Spleen (tissue), 11 donors: ENCODE measurements at regions not wholly inside any gene's neighbourhood (a gene's known extent, or its start where the extent isn't known, plus 50 kb on each side); places are given as distances from the start of the nearest gene placed in this dataset.

ENCODE experiments used
- DNase-seq: peaks from one replicate; pipeline ENCODE4 v3.0.0-alpha.2; 2020
- H3K27ac ChIP-seq, 8 donors: fragments of 200-600 bp; sonication (generic) in 7 of 8; 1 replicate in 4 of 8; 2 replicates in 4 of 8; pipeline versions ENCODE4 v1.5.0 to v1.8.0; 2016 to 2021; ENCODE audit warnings: inconsistent platforms in 4 of 8, mild to moderate bottlenecking in 4 of 8, moderate library complexity in 1 of 8
- H3K27me3 ChIP-seq, 7 donors: fragments of 200-600 bp; sonication (generic) in 6 of 7; replicated peaks in 1 of 7; 1 replicate in 4 of 7; 2 replicates in 3 of 7; pipeline versions ENCODE4 v1.5.0 to v1.8.0; 2016 to 2021; ENCODE audit warnings: inconsistent platforms in 3 of 7, mild to moderate bottlenecking in 1 of 7
- H3K36me3 ChIP-seq, 6 donors: fragments of 200-600 bp; sonication (generic) in 5 of 6; 1 replicate in 4 of 6; 2 replicates in 2 of 6; pipeline versions ENCODE4 v1.5.0 to v1.8.0; 2016 to 2021; ENCODE audit warnings: inconsistent platforms in 2 of 6
- H3K4me1 ChIP-seq, 6 donors: fragments of 200-600 bp; sonication (generic) in 5 of 6; 1 replicate in 3 of 6; 2 replicates in 3 of 6; pipeline versions ENCODE4 v1.5.0 to v1.8.0; 2016 to 2021; ENCODE audit warnings: inconsistent platforms in 3 of 6
- H3K4me3 ChIP-seq, 8 donors: fragments of 200-600 bp; sonication (generic) in 7 of 8; 1 replicate in 4 of 8; 2 replicates in 4 of 8; pipeline versions ENCODE4 v1.5.0 to v1.8.0; 2016 to 2021; ENCODE audit warnings: inconsistent platforms in 4 of 8, mild to moderate bottlenecking in 4 of 8, moderate library complexity in 2 of 8
- H3K9me3 ChIP-seq, 8 donors: fragments of 200-600 bp; sonication (generic) in 7 of 8; 1 replicate in 4 of 8; 2 replicates in 4 of 8; pipeline versions ENCODE4 v1.5.0 to v1.8.0; 2016 to 2021; ENCODE audit warnings: inconsistent platforms in 4 of 8
- POLR2A ChIP-seq, 3 donors: fragments of 450-650 bp; IDR thresholded peaks; one replicate each; pipeline ENCODE4 v1.5.1; 2017; ENCODE audit warnings: antibody characterized with exemption in 3 of 3, mild to moderate bottlenecking in 1 of 3
- POLR2AphosphoS5 ChIP-seq, 3 donors: sonication (generic); formaldehyde crosslinking; IDR thresholded peaks; one replicate each; pipeline ENCODE4 v1.5.1; 2017; ENCODE audit warnings: antibody characterized with exemption in 3 of 3
- WGBS, 5 donors: extraction: QIAGEN DNeasy Blood & Tissue Kit in 3 of 5; methylation state at CpG; one replicate each; pipeline versions ENCODE4 v1.1.5 to v1.1.7; 2013 to 2018; 5-methylcytosine and 5-hydroxymethylcytosine counted together
- intact Hi-C: fragments of 100-400 bp; cut with DNase I; formaldehyde crosslinking; loops from one replicate; pipeline ENCODE4 v1.15.0; 2023; ENCODE audit warnings: low total_unique reads
- TF ChIP-seq, protein P1 (sequence below), 11 experiments: fragments of 200-600 bp in 7 of 11; fragments of 450-650 bp in 4 of 11; sonication (generic) in 4 of 11; IDR thresholded peaks in 8 of 11; conservative IDR thresholded peaks in 3 of 11; 1 replicate in 7 of 11; 2 replicates in 4 of 11; pipeline versions ENCODE4 v1.4.0 to v1.8.0; 2016 to 2021; ENCODE audit warnings: antibody characterized with exemption in 11 of 11, inconsistent platforms in 4 of 11, mild to moderate bottlenecking in 1 of 11
- donor health status: healthy with polysubstance abuse.
- donor health status: DM: no; HTN: no; CAD: no; lungs with moderate emphysema.
- donor health status: DM: no; HTN: no; CAD: no.
- donor health status: Bipolar disorder and iron deficiency.
- donor health status: healthy.
- donor health status: DM: no; HTN: no; CAD: no.
- donor health status: DM: yes; HTN: yes; CAD: no.

DNA sequence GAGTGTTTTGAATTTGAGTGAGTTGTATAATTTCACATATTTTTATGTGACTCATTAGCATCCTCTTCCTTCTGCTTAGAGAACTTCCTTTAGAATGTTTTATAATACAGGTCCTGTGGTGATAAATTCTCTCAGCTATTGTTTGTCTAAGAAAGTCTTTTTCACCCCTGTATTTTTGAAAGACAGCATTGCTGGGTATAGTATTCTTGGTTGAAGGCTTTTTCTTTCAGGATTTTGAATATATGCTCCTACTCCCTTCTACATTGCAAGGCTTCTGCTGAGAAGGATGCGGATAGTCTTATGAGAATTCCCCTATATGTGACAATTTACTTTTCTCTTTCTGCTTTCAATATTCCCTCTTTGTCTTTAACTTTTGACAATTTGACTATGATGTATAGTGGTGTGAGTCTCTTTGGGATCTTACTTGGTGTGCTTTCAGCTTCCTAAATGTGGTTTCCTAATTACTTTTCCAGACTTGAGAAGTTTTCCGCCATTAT lies 118.9 kb upstream of the HMGA2 start:
- Histone ChIP-seq H3K9me3 (peaks cover 5 to 41% (median 27%) of the 10 kb centered on the region in 8 donors), H3K36me3 (no peaks in the 10 kb centered on the region), H3K4me1 (no peaks in the 10 kb centered on the region), H3K27me3 (peaks cover 0 to 8% (median 0%) of the 10 kb centered on the region in 7 donors), H3K4me3 (no peak overlapping the region), H3K27ac (no peak overlapping the region)
- WGBS, 5 donors, result 95 to 98% (median 97%) methylated on average over 2 of the region's 2 CpGs
- TF ChIP-seq, protein P1, sequence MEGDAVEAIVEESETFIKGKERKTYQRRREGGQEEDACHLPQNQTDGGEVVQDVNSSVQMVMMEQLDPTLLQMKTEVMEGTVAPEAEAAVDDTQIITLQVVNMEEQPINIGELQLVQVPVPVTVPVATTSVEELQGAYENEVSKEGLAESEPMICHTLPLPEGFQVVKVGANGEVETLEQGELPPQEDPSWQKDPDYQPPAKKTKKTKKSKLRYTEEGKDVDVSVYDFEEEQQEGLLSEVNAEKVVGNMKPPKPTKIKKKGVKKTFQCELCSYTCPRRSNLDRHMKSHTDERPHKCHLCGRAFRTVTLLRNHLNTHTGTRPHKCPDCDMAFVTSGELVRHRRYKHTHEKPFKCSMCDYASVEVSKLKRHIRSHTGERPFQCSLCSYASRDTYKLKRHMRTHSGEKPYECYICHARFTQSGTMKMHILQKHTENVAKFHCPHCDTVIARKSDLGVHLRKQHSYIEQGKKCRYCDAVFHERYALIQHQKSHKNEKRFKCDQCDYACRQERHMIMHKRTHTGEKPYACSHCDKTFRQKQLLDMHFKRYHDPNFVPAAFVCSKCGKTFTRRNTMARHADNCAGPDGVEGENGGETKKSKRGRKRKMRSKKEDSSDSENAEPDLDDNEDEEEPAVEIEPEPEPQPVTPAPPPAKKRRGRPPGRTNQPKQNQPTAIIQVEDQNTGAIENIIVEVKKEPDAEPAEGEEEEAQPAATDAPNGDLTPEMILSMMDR (IDR thresholded peaks at IDR 0.05 in 8 of 11, conservative IDR thresholded peaks at IDR 0.05 in 3 of 11), result no peak
- TF ChIP-seq POLR2A (IDR thresholded peaks at IDR 0.05) (no peak), POLR2AphosphoS5 (IDR thresholded peaks at IDR 0.05) (no peak)
- intact Hi-C loops, result no loop called here
- DNase-seq, result no peak

DNA sequence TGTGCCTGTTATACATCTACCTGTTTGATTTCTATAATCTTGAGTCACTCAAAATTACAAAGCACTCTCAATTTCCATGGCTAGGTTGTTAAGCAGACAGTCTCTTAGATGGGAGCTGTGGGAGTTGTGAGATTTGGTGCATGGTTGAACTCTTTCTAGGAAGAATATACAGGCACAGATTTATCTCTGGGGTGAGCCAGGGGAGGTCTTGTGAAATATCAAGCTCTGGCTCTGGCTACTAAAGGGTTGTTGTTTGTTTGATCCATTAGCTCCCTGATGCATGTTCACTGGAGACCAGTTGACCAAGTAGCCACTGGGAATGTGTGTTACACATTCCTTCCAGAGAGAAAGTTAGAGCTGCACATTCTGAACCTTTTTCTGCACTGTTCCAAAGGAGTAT lies 117.2 kb upstream of the HMGA2 start:
- intact Hi-C loops, result no loop called here
- DNase-seq, result no peak
- TF ChIP-seq POLR2A (IDR thresholded peaks at IDR 0.05) (no peak), POLR2AphosphoS5 (IDR thresholded peaks at IDR 0.05) (no peak)
- TF ChIP-seq, protein P1 (IDR thresholded peaks at IDR 0.05 in 8 of 11, conservative IDR thresholded peaks at IDR 0.05 in 3 of 11), result no peak

DNA sequence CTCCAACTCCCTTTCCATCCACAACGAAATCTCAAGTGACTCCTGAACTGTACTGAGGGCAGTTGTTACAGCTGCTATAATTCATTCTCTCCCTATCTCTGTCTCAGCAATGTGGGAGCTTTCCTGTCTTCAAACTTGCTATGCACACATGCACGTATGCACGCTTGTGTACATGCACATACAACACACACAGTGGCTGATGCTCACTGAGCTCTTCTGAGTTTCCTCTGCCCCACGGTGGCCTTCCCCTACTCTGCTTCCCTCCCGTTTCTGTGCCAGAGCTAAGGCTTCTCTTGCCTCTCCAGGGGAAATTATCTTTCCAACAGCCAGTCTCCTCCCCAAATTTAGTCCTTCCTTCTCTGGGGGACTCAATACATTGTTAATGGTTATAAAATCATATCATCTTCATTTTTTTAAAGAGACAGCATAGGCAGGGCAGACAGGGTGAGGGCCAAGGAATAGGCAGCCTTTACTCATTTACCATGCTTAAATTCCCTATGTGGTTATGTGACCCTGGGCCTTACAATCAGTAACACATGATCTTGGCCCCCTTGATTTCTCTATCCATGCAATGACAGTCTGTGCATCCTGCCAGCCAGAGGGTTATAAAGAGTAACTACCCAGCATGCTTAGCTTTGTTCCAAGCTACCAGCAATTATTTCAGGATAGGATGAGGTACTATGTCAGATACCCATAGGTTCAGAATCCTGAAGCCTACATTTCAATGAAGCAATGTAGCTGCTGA lies 111.9 kb upstream of the HMGA2 start:
- 64 to 79% (median 68%) methylated on average over 5 of the region's 5 CpGs for WGBS, 5 donors
- intact Hi-C loops, result no loop called here
- no peak overlapping the region for H3K4me3 ChIP-seq
- H3K36me3 ChIP-seq, result no peaks in the 10 kb centered on the region
- DNase-seq, result no peak
- H3K27me3 ChIP-seq, result peaks cover 0 to 8% (median 0%) of the 10 kb centered on the region in 7 donors
- no peaks in the 10 kb centered on the region for H3K4me1 ChIP-seq
- TF ChIP-seq POLR2A (IDR thresholded peaks at IDR 0.05), result no peak
- no peak for TF ChIP-seq POLR2AphosphoS5 (IDR thresholded peaks at IDR 0.05)
- TF ChIP-seq, protein P1 (IDR thresholded peaks at IDR 0.05 in 8 of 11, conservative IDR thresholded peaks at IDR 0.05 in 3 of 11), result no peak
- no peak overlapping the region for H3K27ac ChIP-seq
- peaks cover 0 to 4% (median 0%) of the 10 kb centered on the region in 8 donors for H3K9me3 ChIP-seq

More for the DNA sequence above, 117.2 kb upstream of the HMGA2 start:
- peaks cover 0 to 8% (median 0%) of the 10 kb centered on the region in 7 donors for H3K27me3 ChIP-seq
- no peaks in the 10 kb centered on the region for H3K4me1 ChIP-seq
- H3K36me3 ChIP-seq, result no peaks in the 10 kb centered on the region
- no peak overlapping the region for H3K27ac ChIP-seq
- H3K9me3 ChIP-seq, result peaks cover 5 to 41% (median 27%) of the 10 kb centered on the region in 8 donors
- no peak overlapping the region for H3K4me3 ChIP-seq

DNA sequence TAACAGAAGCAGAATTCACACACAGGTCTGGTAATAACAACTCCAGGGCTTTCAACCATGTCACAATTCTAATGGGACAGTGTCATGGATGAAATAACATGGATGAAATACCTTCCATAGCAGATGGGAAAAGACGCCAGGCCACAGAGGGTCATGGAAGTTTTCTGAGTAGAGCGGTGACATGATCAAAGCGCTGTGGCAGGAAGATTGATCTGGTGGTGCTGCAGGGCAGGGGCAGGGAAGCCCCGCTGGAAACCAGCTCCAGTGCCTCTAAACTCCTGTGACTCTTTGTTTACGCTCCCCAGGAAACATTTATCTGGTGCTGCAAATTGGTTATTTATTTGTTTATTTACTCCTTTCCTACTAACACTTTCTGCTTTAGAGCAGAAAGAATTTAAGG lies 108.3 kb upstream of the HMGA2 start:
- 80 to 94% (median 88%) methylated on average over 5 of the region's 5 CpGs for WGBS, 5 donors
- Histone ChIP-seq H3K27ac (no peak overlapping the region), H3K4me3 (no peak overlapping the region), H3K36me3 (no peaks in the 10 kb centered on the region), H3K9me3 (no peaks in the 10 kb centered on the region), H3K27me3 (peaks cover 0 to 16% (median 0%) of the 10 kb centered on the region in 7 donors), H3K4me1 (no peaks in the 10 kb centered on the region)
- DNase-seq, result no peak
- TF ChIP-seq POLR2AphosphoS5 (IDR thresholded peaks at IDR 0.05) (no peak), POLR2A (IDR thresholded peaks at IDR 0.05) (no peak)
- TF ChIP-seq, protein P1 (IDR thresholded peaks at IDR 0.05 in 8 of 11, conservative IDR thresholded peaks at IDR 0.05 in 3 of 11), result no peak
- intact Hi-C loops, result no loop called here
